ENCODE measurements at regions not wholly inside any gene's neighbourhood (a gene's known extent, or its start where the extent isn't known, plus 50 kb on each side); places are given as distances from the start of the nearest gene placed in this dataset.

- Histone ChIP-seq H3K4ac (replicated peaks; ENCODE audit: insufficient read length, low read depth, low read length) (no peak overlapping the region), H2BK15ac (ENCODE audit: low read length) (no peak overlapping the region), H3K27ac (ENCODE audit: low read depth, low read length) (no peak overlapping the region), H4K8ac (ENCODE audit: extremely low read depth, insufficient read depth, low read length) (no peak overlapping the region), H2BK12ac (ENCODE audit: low read depth, low read length) (no peak overlapping the region), H3K4me2 (ENCODE audit: insufficient read depth in 1 of 2, low read depth in 2 of 2, low read length in 2 of 2) (no peak overlapping the region), H3K4me3 (ENCODE audit: extremely low read depth in 1 of 4, insufficient read depth in 2 of 4, low read depth in 3 of 4, low read length in 4 of 4) (no peak overlapping the region), H3K18ac (ENCODE audit: extremely low read depth, low read length) (no peak overlapping the region), H2BK20ac (ENCODE audit: low read length) (no peak overlapping the region), H3K14ac (ENCODE audit: insufficient read length) (no peak overlapping the region), H4K91ac (replicated peaks; ENCODE audit: insufficient read length, low read length) (no peak overlapping the region), H3K79me2 (ENCODE audit: control insufficient read depth in 1 of 2, insufficient read depth in 2 of 2, low read length in 2 of 2) (no peaks in the 10 kb centered on the region), H4K5ac (ENCODE audit: insufficient read length, low read depth, low read length) (no peak overlapping the region), H3K79me1 (ENCODE audit: low read depth, low read length) (no peaks in the 10 kb centered on the region), H3K9me3 (ENCODE audit: insufficient read depth in 2 of 2, low read depth in 1 of 2, low read length in 1 of 2) (no peaks in the 10 kb centered on the region), H2BK5ac (ENCODE audit: low read depth, low read length) (no peak overlapping the region), H2AFZ (ENCODE audit: low read length) (no peak overlapping the region), H3K27me3 (replicated peaks in 1 of 4; ENCODE audit: control insufficient read depth in 3 of 4, extremely low read depth in 1 of 4, insufficient read depth in 3 of 4, low read length in 3 of 4) (no peaks in the 10 kb centered on the region), H4K20me1 (replicated peaks in 1 of 2; ENCODE audit: control insufficient read depth in 1 of 2, insufficient read depth in 2 of 2, low read length in 2 of 2) (peaks cover 0 to 2% of the 10 kb centered on the region in 2 experiments), H3K4me1 (replicated peaks in 1 of 4; ENCODE audit: control insufficient read depth in 3 of 4, insufficient read depth in 4 of 4, low read length in 3 of 4) (no peaks in the 10 kb centered on the region), H3K36me3 (ENCODE audit: control insufficient read depth in 2 of 4, insufficient read depth in 4 of 4, low read length in 3 of 4) (no peaks in the 10 kb centered on the region), H2BK120ac (replicated peaks; ENCODE audit: low read depth, low read length) (no peak overlapping the region), H3K9ac (replicated peaks in 1 of 4; ENCODE audit: extremely low read depth in 1 of 4, low read depth in 3 of 4, low read length in 3 of 4) (no peak overlapping the region), H2AK5ac (ENCODE audit: low read depth, low read length) (no peak overlapping the region), H3K56ac (replicated peaks; ENCODE audit: insufficient read length, low read depth, low read length) (no peak overlapping the region), H3K23ac (ENCODE audit: insufficient read length) (no peak overlapping the region), H3K23me2 (ENCODE audit: low read depth, low read length) (peaks cover 11% of the 10 kb centered on the region; the same call in 1 of the 2 replicates)
- TF ChIP-seq RNF2 (IDR thresholded peaks at IDR 0.05; ENCODE audit: borderline replicate concordance, low read depth, low read length, missing control alignments, poor library complexity, severe bottlenecking) (no peak), RAD21 (IDR thresholded peaks at IDR 0.05 in 1 of 2, conservative IDR thresholded peaks at IDR 0.05 in 1 of 2; ENCODE audit: low read depth in 2 of 2, low read length in 2 of 2) (no peak), SP2 (IDR thresholded peaks at IDR 0.05; ENCODE audit: low read length) (no peak), NRF1 (IDR thresholded peaks at IDR 0.05; ENCODE audit: low read depth, low read length) (no peak), YY1 (IDR thresholded peaks at IDR 0.05; ENCODE audit: low read depth, low read length) (no peak), RBBP5 (IDR thresholded peaks at IDR 0.05; ENCODE audit: borderline replicate concordance, low read depth, low read length) (no peak), POLR2AphosphoS5 (IDR thresholded peaks at IDR 0.05; ENCODE audit: low read depth, low read length) (no peak), MAFK (IDR thresholded peaks at IDR 0.05; ENCODE audit: low read depth, low read length) (no peak), POLR2A (IDR thresholded peaks at IDR 0.05; ENCODE audit: control extremely low read depth in 1 of 2, low read depth in 2 of 2, low read length in 2 of 2) (no peak), EP300 (IDR thresholded peaks at IDR 0.05; ENCODE audit: borderline replicate concordance in 1 of 2, low read depth in 2 of 2, low read length in 2 of 2) (no peak)
- DNase-seq (ENCODE audit: low read depth in 1 of 2, low spot score in 2 of 2), result no peak
- ChIA-PET POLR2A (ENCODE audit: partially characterized antibody) (no interaction called here), CTCF (ENCODE audit: partially characterized antibody) (no interaction called here)
- 90% methylated on average over 2 of the region's 2 CpGs; no CpG with 5 or more reads in 1 of the 2 experiments for WGBS, 2 experiments (ENCODE audit: extremely low coverage in 1 of 2, insufficient coverage in 1 of 2, insufficient read length in 1 of 2, insufficient replicate concordance in 2 of 2, low coverage in 1 of 2, low lambda C conversion rate in 2 of 2, missing lambda C conversion rate in 1 of 2)
- FAIRE-seq, result no peak
Measured at GRCh38 chr21:41016472-41016871, 151.5 kb upstream of the BACE2 start.

Measured in H1 (cell line).